ENCODE measurements at regions not wholly inside any gene's neighbourhood (a gene's known extent, or its start where the extent isn't known, plus 50 kb on each side); places are given as distances from the start of the nearest gene placed in this dataset.

GRCh38 chr11:121869478-121869877 lies 246.5 kb downstream of the BLID start:
- TF ChIP-seq POLR2A (IDR thresholded peaks at IDR 0.05) (no peak), CTCF (IDR thresholded peaks at IDR 0.05) (no peak), POLR2AphosphoS5 (IDR thresholded peaks at IDR 0.05) (no peak)
